K562 (cell line): ENCODE measurements at regions not wholly inside any gene's neighbourhood (a gene's known extent, or its start where the extent isn't known, plus 50 kb on each side); places are given as distances from the start of the nearest gene placed in this dataset.
A peak's percentile ranks its signal among the peaks of the same experiment; 100 is the strongest.

Experiments
- ATAC-seq: fragments of 200-7000 bp; cut with Tn5 transposase; 3 replicates; pipeline ENCODE4 v1.9.1; 2020; ENCODE audit warnings: moderate library complexity
- BruUV-seq: library from RNA; stranded (reverse); fragments of 400-500 nt; replicated peaks from 2 replicates; lab custom pipeline; 2021; lab: Mats Ljungman, UMichigan
- CTCF ChIA-PET: fragments of 300-600 bp; formaldehyde crosslinking; extraction: SDS; loops from one replicate; lab custom pipeline; 2021; ENCODE audit warnings: low intra/inter-chr PET ratio; lab: Yijun Ruan, JAX
- POLR2A ChIA-PET: fragments of 300-600, 350-650 bp; sonication (Branson Sonifier 250); formaldehyde crosslinking; extraction: SDS; loops from one replicate; lab custom pipeline; 2021; ENCODE audit warnings: antibody characterized with exemption, inconsistent platforms; lab: Yijun Ruan, JAX
- DNase-seq, 4 experiments: peaks; one replicate each; pipeline versions ENCODE4 v3.0.0 to v3.0.0-alpha.2; 2011 to 2018; ENCODE audit warnings: low spot score in 3 of 4, mixed read lengths in 3 of 4; ENCODE audit errors: extremely low read depth in 1 of 4
- FAIRE-seq: peaks from 2 replicates; lab custom pipeline; 2011; peaks lifted over from hg19 to GRCh38; lab: Jason Lieb, UNC
- H2AFZ ChIP-seq: 2 replicates; pipeline ENCODE4 v1.6.0; 2011; ENCODE audit warnings: low read depth, low read length, control low read depth, inconsistent platforms
- H3K27ac ChIP-seq: fragments of 200-600 bp; 3 replicates; pipeline ENCODE4 v1.8.0; 2011; ENCODE audit warnings: low read depth, mild to moderate bottlenecking, control low read depth, inconsistent platforms, low read length, moderate library complexity, mixed read lengths; ENCODE audit errors: extremely low read depth
- H3K27me3 ChIP-seq, 2 experiments: fragments of 300-600 bp in 1 of 2; 2 replicates in 1 of 2; 3 replicates in 1 of 2; pipeline versions ENCODE4 v1.6.0 to v1.8.0; 2011; ENCODE audit warnings: inconsistent platforms in 2 of 2, low read length in 2 of 2, mild to moderate bottlenecking in 1 of 2, mixed read lengths in 1 of 2, moderate library complexity in 1 of 2; ENCODE audit not compliant: control insufficient read depth in 2 of 2, insufficient read depth in 2 of 2
- H3K36me3 ChIP-seq: fragments of 300-600 bp; 3 replicates; pipeline ENCODE4 v1.8.0; 2011; ENCODE audit warnings: mild to moderate bottlenecking, low read length, inconsistent platforms; ENCODE audit not compliant: control insufficient read depth, insufficient read depth
- H3K4me1 ChIP-seq, 2 experiments: fragments of 200-600 bp in 1 of 2; replicated peaks in 1 of 2; 2 replicates in 1 of 2; 3 replicates in 1 of 2; pipeline versions ENCODE4 v1.5.1 to v1.8.0; 2011; ENCODE audit warnings: inconsistent platforms in 2 of 2, low read length in 2 of 2, mild to moderate bottlenecking in 1 of 2, mixed read lengths in 1 of 2, moderate library complexity in 1 of 2; ENCODE audit not compliant: control insufficient read depth in 2 of 2, insufficient read depth in 2 of 2
- H3K4me2 ChIP-seq: 2 replicates; pipeline ENCODE4 v1.6.1; 2011; ENCODE audit warnings: low read length, control low read depth, inconsistent platforms, mixed read lengths; ENCODE audit not compliant: insufficient read depth
- H3K4me3 ChIP-seq: fragments of 200-600 bp; sonication (generic), shearing (Covaris generic); 2 replicates; pipeline ENCODE4 v1.5.1; 2016; ENCODE audit warnings: control low read depth, inconsistent platforms
- H3K79me2 ChIP-seq: fragments of 200-600 bp; 3 replicates; pipeline ENCODE4 v1.8.0; 2011; ENCODE audit warnings: low read length, inconsistent platforms; ENCODE audit not compliant: control insufficient read depth, insufficient read depth
- H3K9ac ChIP-seq, 2 experiments: 2 replicates each; pipeline versions ENCODE4 v1.6.0 to v1.6.1; 2011; ENCODE audit warnings: low read depth in 2 of 2, low read length in 2 of 2, control low read depth in 1 of 2, inconsistent platforms in 1 of 2, mild to moderate bottlenecking in 1 of 2, mixed read lengths in 1 of 2; ENCODE audit not compliant: insufficient read depth in 1 of 2
- H3K9me1 ChIP-seq: one replicate; pipeline ENCODE4 v1.6.0; 2011; ENCODE audit warnings: inconsistent platforms, mild to moderate bottlenecking, low read length, moderate library complexity; ENCODE audit not compliant: control insufficient read depth, insufficient read depth
- H3K9me3 ChIP-seq: replicated peaks from 2 replicates; pipeline ENCODE4 v1.5.1; 2011; ENCODE audit warnings: low read depth, low read length, inconsistent platforms; ENCODE audit not compliant: control insufficient read depth, insufficient read depth
- H4K20me1 ChIP-seq: replicated peaks from 2 replicates; pipeline ENCODE4 v1.6.1; 2011; ENCODE audit warnings: low read length, inconsistent platforms, mixed read lengths; ENCODE audit not compliant: control insufficient read depth, insufficient read depth
- BMI1 ChIP-seq: fragments of 150-350 bp; IDR thresholded peaks from 2 replicates; pipeline ENCODE4 v1.6.1; 2014; ENCODE audit warnings: low read length
- HEY1 ChIP-seq: fragments of 250-450 bp; sonication (Bioruptor Pico); IDR thresholded peaks from 2 replicates; pipeline ENCODE4 v1.5.0; 2020; ENCODE audit warnings: mild to moderate bottlenecking, moderate library complexity, borderline replicate concordance
- ILK ChIP-seq: fragments of 450-650 bp; IDR thresholded peaks from 2 replicates; pipeline ENCODE4 v1.6.1; 2016; ENCODE audit warnings: missing genetic modification characterization, low read depth, mild to moderate bottlenecking, missing compliant biosample characterization, moderate library complexity, borderline replicate concordance
- SRSF1 ChIP-seq: fragments of 200-400 bp; formaldehyde crosslinking; IDR thresholded peaks from 2 replicates; pipeline ENCODE4 v1.6.1; 2017; ENCODE audit warnings: mild to moderate bottlenecking, low read depth, low read length, moderate library complexity
- ZNF41 ChIP-seq: fragments of 250-450 bp; sonication (Bioruptor Pico); conservative IDR thresholded peaks from 2 replicates; pipeline ENCODE4 v1.4.0; 2020; ENCODE audit warnings: mild to moderate bottlenecking
- WGBS: fragments of 100-300 bp; shearing (Covaris generic); methylation state at CpG from one replicate; pipeline ENCODE4 v1.1.6; 2016; ENCODE audit warnings: low coverage, mixed read lengths; ENCODE audit not compliant: insufficient coverage; ENCODE audit errors: missing lambda C conversion rate; 5-methylcytosine and 5-hydroxymethylcytosine counted together
- in situ Hi-C: fragments of 300-500 bp; cut with MboI; formaldehyde crosslinking; loops from 4 replicates; pipeline ENCODE4 v1.15.0; 2018; ENCODE audit warnings: inconsistent platforms, mixed read lengths
- intact Hi-C: fragments of 100-400 bp; cut with micrococcal nuclease; formaldehyde crosslinking; loops from 2 replicates; pipeline ENCODE4 v1.14.2; 2022

DNA sequence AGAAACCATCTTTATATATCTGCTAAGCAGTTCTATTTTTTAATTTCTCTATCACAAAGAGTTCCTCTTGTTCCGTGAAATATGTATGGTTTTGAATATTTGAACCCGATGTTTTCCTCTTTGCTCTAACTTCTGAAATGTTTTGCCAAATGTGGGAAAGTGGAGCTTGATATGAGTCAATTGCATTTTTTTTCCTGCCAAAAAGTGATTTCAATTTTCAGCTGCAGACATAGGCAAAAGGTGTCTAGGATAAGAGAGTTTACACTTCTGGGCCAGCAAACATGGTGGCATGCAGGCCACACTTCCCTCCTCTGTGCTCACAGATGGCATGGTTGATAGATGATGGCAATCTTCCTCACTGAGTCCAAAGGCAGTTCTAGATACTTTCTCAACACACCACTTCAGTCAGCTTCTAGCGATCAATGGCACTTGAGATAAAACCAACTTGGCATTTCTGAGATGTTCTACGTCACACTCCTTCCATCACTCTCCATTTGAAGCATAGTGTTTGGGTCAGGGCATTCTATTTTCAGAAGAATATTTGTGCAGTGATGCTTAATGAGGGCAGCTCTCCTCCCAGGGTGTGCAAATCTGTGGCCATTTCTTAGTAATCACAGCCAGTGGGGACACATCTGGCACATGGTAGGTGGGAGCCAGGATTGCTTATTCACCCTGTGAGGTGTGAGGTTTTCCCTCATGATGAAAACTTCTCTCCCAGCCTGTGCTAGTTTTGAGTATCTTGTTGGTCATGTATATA lies 54.4 kb upstream of the SCAF4 start:
- Histone ChIP-seq H3K4me3 (no peak overlapping the region), H3K4me2 (no peak overlapping the region), H4K20me1 (no peaks in the 10 kb centered on the region; the same call in 1 of the 2 replicates), H3K9me3 (peaks cover 2% of the 10 kb centered on the region; the same call in 1 of the 2 replicates), H3K27me3 (peaks cover 0 to 2% of the 10 kb centered on the region in 2 experiments; a peak in 3 of 5 replicates), H3K9me1 (no peaks in the 10 kb centered on the region), H2AFZ (no peak overlapping the region), H3K4me1 (no peaks in the 10 kb centered on the region), H3K9ac (no peak overlapping the region), H3K36me3 (no peaks in the 10 kb centered on the region), H3K79me2 (no peaks in the 10 kb centered on the region), H3K27ac (no peak overlapping the region)
- ATAC-seq (peak; percentile 33; the same call in 1 of the 3 replicates), FAIRE-seq (no peak), DNase-seq (no peak)
- TF ChIP-seq ILK (tag), result peak; percentile 26; the same call in 1 of the 2 replicates
- peak; percentile 2; the same call in 1 of the 2 replicates for TF ChIP-seq BMI1
- TF ChIP-seq HEY1 (CRISPR knock-in tag), result no peak
- TF ChIP-seq ZNF41 (CRISPR knock-in tag), result no peak
- no peak for TF ChIP-seq SRSF1
- 17% methylated on average over 4 of the region's 4 CpGs for WGBS
- ChIA-PET POLR2A (interaction anchor here (0.7 kb wide), 1 partner anchor 435 kb away, joined by 4 read pairs; no protein-coding TSS in a partner anchor), CTCF (interaction anchor here (0.6 to 1.2 kb wide), 3 partner anchors 377 to 815 kb away, joined by 3 to 8 read pairs (median 3); no protein-coding TSS in a partner anchor)
- no TSS peak for BruUV-seq
- intact Hi-C loops (loop anchor here (1.0 to 10.0 kb wide), 2 partner anchors 68 to 472 kb away; no protein-coding TSS in a partner anchor), in situ Hi-C loops (no loop called here)
